ENCODE measurements at regions not wholly inside any gene's neighbourhood (a gene's known extent, or its start where the extent isn't known, plus 50 kb on each side); places are given as distances from the start of the nearest gene placed in this dataset.

GRCh38 chr2:176567361-176567760, 298.1 kb downstream of the MTX2 start:
- H2AFZ ChIP-seq, result no peak overlapping the region
- no peaks in the 10 kb centered on the region for H4K20me1 ChIP-seq (ENCODE audit: insufficient read depth, poor library complexity, severe bottlenecking)
- no peak for TF ChIP-seq CTCF (IDR thresholded peaks at IDR 0.05; ENCODE audit: poor library complexity)
- TF ChIP-seq EZH2 (IDR thresholded peaks at IDR 0.05; ENCODE audit: borderline replicate concordance), result no peak
- TF ChIP-seq EZH2phosphoT487 (IDR thresholded peaks at IDR 0.05; ENCODE audit: low read depth, severe bottlenecking, unreplicated experiment), result no peak
- H3K79me2 ChIP-seq, result no peaks in the 10 kb centered on the region
- H3K27me3 ChIP-seq, result no peaks in the 10 kb centered on the region
- no peak for DNase-seq (ENCODE audit: low spot score)
- no peak overlapping the region for H3K4me3 ChIP-seq
- WGBS (ENCODE audit: low lambda C conversion rate, missing lambda C conversion rate), result 90% methylated on average over 2 of the region's 2 CpGs
- H3K4me2 ChIP-seq, result no peak overlapping the region
- H3K9me3 ChIP-seq (ENCODE audit: low read depth), result no peaks in the 10 kb centered on the region
- H3K36me3 ChIP-seq (replicated peaks; ENCODE audit: insufficient read depth, low read depth), result no peaks in the 10 kb centered on the region
- H3K27ac ChIP-seq, result no peak overlapping the region
- no peaks in the 10 kb centered on the region for H3K4me1 ChIP-seq (ENCODE audit: insufficient read depth)
- no peaks in the 10 kb centered on the region for H3K9me2 ChIP-seq (replicated peaks; ENCODE audit: insufficient read depth)

GRCh38 chr2:176569574-176569973, 300.3 kb downstream of the MTX2 start:
- H3K79me2 ChIP-seq, result no peaks in the 10 kb centered on the region
- no peaks in the 10 kb centered on the region for H3K9me2 ChIP-seq (replicated peaks; ENCODE audit: insufficient read depth)
- no peaks in the 10 kb centered on the region for H3K9me3 ChIP-seq (ENCODE audit: low read depth)
- WGBS (ENCODE audit: low lambda C conversion rate, missing lambda C conversion rate), result 85% methylated on average over 3 of the region's 3 CpGs
- no peak overlapping the region for H3K4me2 ChIP-seq
- no peaks in the 10 kb centered on the region for H3K36me3 ChIP-seq (replicated peaks; ENCODE audit: insufficient read depth, low read depth)
- no peak overlapping the region for H3K4me3 ChIP-seq
- no peak for TF ChIP-seq EZH2phosphoT487 (IDR thresholded peaks at IDR 0.05; ENCODE audit: low read depth, severe bottlenecking, unreplicated experiment)
- TF ChIP-seq CTCF (IDR thresholded peaks at IDR 0.05; ENCODE audit: poor library complexity), result no peak
- no peak for TF ChIP-seq EZH2 (IDR thresholded peaks at IDR 0.05; ENCODE audit: borderline replicate concordance)
- DNase-seq (ENCODE audit: low spot score), result no peak
- H2AFZ ChIP-seq, result no peak overlapping the region
- H4K20me1 ChIP-seq (ENCODE audit: insufficient read depth, poor library complexity, severe bottlenecking), result no peaks in the 10 kb centered on the region
- H3K4me1 ChIP-seq (ENCODE audit: insufficient read depth), result no peaks in the 10 kb centered on the region
- no peak overlapping the region for H3K27ac ChIP-seq
- no peaks in the 10 kb centered on the region for H3K27me3 ChIP-seq

GRCh38 chr2:176573612-176574483, 304.6 kb downstream of the MTX2 start:
- Histone ChIP-seq H3K9me3 (ENCODE audit: low read depth) (no peaks in the 10 kb centered on the region), H2AFZ (no peak overlapping the region), H4K20me1 (ENCODE audit: insufficient read depth, poor library complexity, severe bottlenecking) (no peaks in the 10 kb centered on the region), H3K79me2 (no peaks in the 10 kb centered on the region), H3K27me3 (no peaks in the 10 kb centered on the region), H3K36me3 (replicated peaks; ENCODE audit: insufficient read depth, low read depth) (no peaks in the 10 kb centered on the region), H3K9me2 (replicated peaks; ENCODE audit: insufficient read depth) (no peaks in the 10 kb centered on the region), H3K4me1 (ENCODE audit: insufficient read depth) (no peaks in the 10 kb centered on the region), H3K4me2 (no peak overlapping the region), H3K27ac (no peak overlapping the region), H3K4me3 (no peak overlapping the region)
- WGBS (ENCODE audit: low lambda C conversion rate, missing lambda C conversion rate), result 80% methylated on average over 4 of the region's 4 CpGs
- no peak for DNase-seq (ENCODE audit: low spot score)
- TF ChIP-seq EZH2 (IDR thresholded peaks at IDR 0.05; ENCODE audit: borderline replicate concordance) (no peak), CTCF (IDR thresholded peaks at IDR 0.05; ENCODE audit: poor library complexity) (no peak), EZH2phosphoT487 (IDR thresholded peaks at IDR 0.05; ENCODE audit: low read depth, severe bottlenecking, unreplicated experiment) (no peak)
